SK-N-SH (cell line): ENCODE measurements at regions not wholly inside any gene's neighbourhood (a gene's known extent, or its start where the extent isn't known, plus 50 kb on each side); places are given as distances from the start of the nearest gene placed in this dataset.

Experiments used
- CTCF ChIA-PET: fragments of 300-600, 350-600 bp; formaldehyde crosslinking; extraction: SDS; loops from one replicate; lab custom pipeline; 2021; lab: Yijun Ruan, JAX
- POLR2A ChIA-PET: fragments of 350-600 bp; sonication (Branson Sonifier 250); formaldehyde crosslinking; extraction: SDS; loops from one replicate; lab custom pipeline; 2020; ENCODE audit warnings: antibody characterized with exemption, inconsistent platforms; lab: Yijun Ruan, JAX
- DNase-seq: peaks from one replicate; pipeline ENCODE4 v3.0.0; 2012
- H2AFZ ChIP-seq: fragments of 200-600 bp; sonication (generic); 2 replicates; pipeline ENCODE4 v1.8.1; 2016; ENCODE audit warnings: antibody characterized with exemption, mild to moderate bottlenecking, low read depth
- H3F3A ChIP-seq: fragments of 200-600 bp; sonication (generic); replicated peaks from 2 replicates; pipeline ENCODE3; 2016; ENCODE audit warnings: antibody characterized with exemption, mild to moderate bottlenecking; ENCODE audit not compliant: insufficient read depth
- H3K27ac ChIP-seq, 2 experiments: fragments of 200-500 bp in 1 of 2; fragments of 200-600 bp in 1 of 2; sonication (Bioruptor generic) in 1 of 2; sonication (generic), shearing (Covaris generic) in 1 of 2; 2 replicates each; pipeline versions ENCODE4 v1.5.1 to v1.6.1; 2014 to 2016; ENCODE audit warnings: low read depth in 2 of 2, inconsistent platforms in 1 of 2, low read length in 1 of 2, mild to moderate bottlenecking in 1 of 2, mixed read lengths in 1 of 2
- H3K27me3 ChIP-seq: fragments of 200-600 bp; sonication (generic), shearing (Covaris generic); 2 replicates; pipeline ENCODE4 v1.6.1; 2016; ENCODE audit warnings: mixed run types; ENCODE audit not compliant: insufficient read depth
- H3K36me3 ChIP-seq, 2 experiments: fragments of 200-500 bp in 1 of 2; fragments of 200-600 bp in 1 of 2; sonication (Bioruptor generic) in 1 of 2; sonication (generic) in 1 of 2; replicated peaks in 1 of 2; 2 replicates each; pipeline versions ENCODE3 to v1.5.1; 2014 to 2016; ENCODE audit warnings: low read length in 1 of 2, mild to moderate bottlenecking in 1 of 2; ENCODE audit not compliant: insufficient read depth in 2 of 2, control insufficient read depth in 1 of 2
- H3K4me1 ChIP-seq, 2 experiments: fragments of 200-500 bp in 1 of 2; fragments of 200-600 bp in 1 of 2; sonication (Bioruptor generic) in 1 of 2; sonication (generic), shearing (Covaris generic) in 1 of 2; 2 replicates each; pipeline versions ENCODE4 v1.5.1 to v1.6.1; 2014 to 2016; ENCODE audit warnings: low read depth in 1 of 2, low read length in 1 of 2, mixed run types in 1 of 2; ENCODE audit not compliant: insufficient read depth in 2 of 2, control insufficient read depth in 1 of 2
- H3K4me2 ChIP-seq: fragments of 200-600 bp; sonication (generic), shearing (Covaris generic); 2 replicates; pipeline ENCODE4 v1.6.1; 2017; ENCODE audit warnings: mixed run types
- H3K4me3 ChIP-seq, 2 experiments: fragments of 200-500 bp in 1 of 2; fragments of 200-600 bp in 1 of 2; sonication (Bioruptor generic) in 1 of 2; sonication (generic), shearing (Covaris generic) in 1 of 2; 2 replicates each; pipeline versions ENCODE4 v1.5.1 to v1.8.1; 2014 to 2016; ENCODE audit warnings: low read depth in 2 of 2, inconsistent platforms in 1 of 2, low read length in 1 of 2, mild to moderate bottlenecking in 1 of 2, mixed read lengths in 1 of 2, moderate library complexity in 1 of 2
- H3K79me2 ChIP-seq: fragments of 200-600 bp; sonication (generic); 2 replicates; pipeline ENCODE4 v1.8.1; 2017; ENCODE audit warnings: mild to moderate bottlenecking; ENCODE audit not compliant: insufficient read depth
- H3K9ac ChIP-seq: fragments of 200-600 bp; sonication (generic); 2 replicates; pipeline ENCODE4 v1.6.1; 2017; ENCODE audit warnings: mixed run types
- H3K9me2 ChIP-seq: fragments of 200-600 bp; sonication (generic); 2 replicates; pipeline ENCODE4 v1.6.1; 2017; ENCODE audit warnings: mixed run types
- H3K9me3 ChIP-seq: fragments of 200-600 bp; sonication (generic); 2 replicates; pipeline ENCODE4 v1.6.1; 2017; ENCODE audit warnings: mixed run types, mild to moderate bottlenecking, moderate library complexity
- H4K20me1 ChIP-seq: fragments of 200-600 bp; sonication (generic); 2 replicates; pipeline ENCODE4 v1.6.1; 2017; ENCODE audit warnings: mild to moderate bottlenecking, mixed run types; ENCODE audit not compliant: insufficient read depth
- CHD2 ChIP-seq: fragments of 150-350 bp; IDR thresholded peaks from 2 replicates; pipeline ENCODE4 v1.6.1; 2018; ENCODE audit warnings: low read length; ENCODE audit not compliant: partially characterized antibody
- CTCF ChIP-seq: fragments of 200-600 bp; sonication (generic); IDR thresholded peaks from 2 replicates; pipeline ENCODE4 v1.6.1; 2017; ENCODE audit warnings: antibody characterized with exemption, mild to moderate bottlenecking, moderate library complexity
- ELF1 ChIP-seq: IDR thresholded peaks from 2 replicates; pipeline ENCODE4 v1.4.0; 2012
- EP300 ChIP-seq, 2 experiments: IDR thresholded peaks; 2 replicates each; pipeline versions ENCODE4 v1.4.0 to v1.6.1; 2012; ENCODE audit warnings: borderline replicate concordance in 1 of 2, low read depth in 1 of 2, low read length in 1 of 2
- EZH2phosphoT487 ChIP-seq: fragments of 200-600 bp; sonication (generic); IDR thresholded peaks from 2 replicates; pipeline ENCODE4 v1.6.1; 2017; ENCODE audit warnings: low read depth, mixed run types, mild to moderate bottlenecking, antibody characterized with exemption, moderate library complexity, borderline replicate concordance
- FOXJ3 ChIP-seq: sonication (generic); formaldehyde crosslinking; IDR thresholded peaks from 2 replicates; pipeline ENCODE4 v1.5.1; 2020; ENCODE audit warnings: mild to moderate bottlenecking, missing genetic modification reagents
- FOXM1 ChIP-seq: IDR thresholded peaks from 2 replicates; pipeline ENCODE4 v1.4.0; 2012; ENCODE audit warnings: low read depth, mild to moderate bottlenecking
- GABPA ChIP-seq: IDR thresholded peaks from 2 replicates; pipeline ENCODE4 v1.4.0; 2012; ENCODE audit warnings: low read depth, mild to moderate bottlenecking
- IRF3 ChIP-seq: fragments of 150-350 bp; IDR thresholded peaks from 2 replicates; pipeline ENCODE4 v1.6.1; 2016; ENCODE audit warnings: mild to moderate bottlenecking, low read depth, low read length
- JUND ChIP-seq: IDR thresholded peaks from 2 replicates; pipeline ENCODE4 v1.4.0; 2012
- MEF2A ChIP-seq: IDR thresholded peaks from 2 replicates; pipeline ENCODE4 v1.4.0; 2012; ENCODE audit warnings: low read depth, borderline replicate concordance
- MXI1 ChIP-seq: IDR thresholded peaks from 2 replicates; pipeline ENCODE4 v1.6.1; 2012; ENCODE audit warnings: mild to moderate bottlenecking, low read depth, low read length, improper control_type of control experiment
- NFIC ChIP-seq: IDR thresholded peaks from 2 replicates; pipeline ENCODE4 v1.4.0; 2012; ENCODE audit warnings: borderline replicate concordance
- NRF1 ChIP-seq: IDR thresholded peaks from 2 replicates; pipeline ENCODE4 v1.6.1; 2012; ENCODE audit warnings: low read depth, mild to moderate bottlenecking, low read length
- POLR2AphosphoS5 ChIP-seq: IDR thresholded peaks from 2 replicates; pipeline ENCODE4 v1.6.1; 2012; ENCODE audit warnings: low read depth, low read length
- RAD21 ChIP-seq: IDR thresholded peaks from 2 replicates; pipeline ENCODE4 v1.6.1; 2012; ENCODE audit warnings: mild to moderate bottlenecking, low read length
- REST ChIP-seq: IDR thresholded peaks from 2 replicates; pipeline ENCODE4 v1.6.1; 2012; ENCODE audit warnings: mild to moderate bottlenecking, low read depth, low read length, moderate library complexity
- RFX5 ChIP-seq: IDR thresholded peaks from 2 replicates; pipeline ENCODE4 v1.6.1; 2012; ENCODE audit warnings: mild to moderate bottlenecking, improper control_type of control experiment, low read length
- SMC3 ChIP-seq: IDR thresholded peaks from 2 replicates; pipeline ENCODE4 v1.6.1; 2012; ENCODE audit warnings: low read depth, low read length, improper control_type of control experiment
- TCF12 ChIP-seq: IDR thresholded peaks from 2 replicates; pipeline ENCODE4 v1.4.0; 2012
- TEAD4 ChIP-seq: IDR thresholded peaks from 2 replicates; pipeline ENCODE4 v1.4.0; 2012; ENCODE audit warnings: mild to moderate bottlenecking, borderline replicate concordance; ENCODE audit not compliant: insufficient read depth
- USF1 ChIP-seq: IDR thresholded peaks from 2 replicates; pipeline ENCODE4 v1.4.0; 2012; ENCODE audit warnings: low read depth, borderline replicate concordance
- WGBS: methylation state at CpG from one replicate; pipeline ENCODE4 v1.1.6; 2017; ENCODE audit warnings: low lambda C conversion rate; 5-methylcytosine and 5-hydroxymethylcytosine counted together

GRCh38 chr13:33721724-33722123 is 96.2 kb upstream of the RFC3 start (continued):
- TF ChIP-seq MEF2A (0 out of 2 replicates have a peak, but pooled peaks have one; percentile 13), REST (no peak), USF1 (no peak), ELF1 (0 out of 2 replicates have a peak, but pooled peaks have one; percentile 37), FOXJ3 (CRISPR knock-in tag) (no peak), EP300 (IDR thresholded peaks at IDR 0.05; ENCODE audit: borderline replicate concordance in 1 of 2, low read depth in 1 of 2, low read length in 1 of 2) (peak in 1 of 2 experiments; percentile 48; a peak in 1 of 4 replicates)

- Histone ChIP-seq H2AFZ (peak overlapping the region; percentile 56), H3K9me3 (no peaks in the 10 kb centered on the region), H3K9me2 (no peaks in the 10 kb centered on the region), H3K79me2 (no peaks in the 10 kb centered on the region), H4K20me1 (no peaks in the 10 kb centered on the region), H3K4me1 (peaks cover 5 to 19% of the 10 kb centered on the region in 2 experiments; a peak in 3 of 4 replicates), H3F3A (peaks cover 22% of the 10 kb centered on the region), H3K27ac (peak overlapping the region; percentile 68 to 86), H3K4me3 (no peak overlapping the region; a peak in 1 of 4 replicates), H3K36me3 (no peaks in the 10 kb centered on the region), H3K27me3 (no peaks in the 10 kb centered on the region), H3K4me2 (peak overlapping the region; percentile 41; the same call in 1 of the 2 replicates), H3K9ac (peak overlapping the region; percentile 36)
- ChIA-PET CTCF (interaction anchor here (0.8 to 3.1 kb wide), 7 partner anchors 11 to 1071 kb away, joined by 3 to 21 read pairs (median 3); no protein-coding TSS in a partner anchor), POLR2A (no interaction called here)
- no peak for DNase-seq
- TF ChIP-seq RFX5 (no peak), MEF2A (no peak), USF1 (no peak), TCF12 (no peak), CTCF (no peak), EP300 (IDR thresholded peaks at IDR 0.05; ENCODE audit: borderline replicate concordance in 1 of 2, low read depth in 1 of 2, low read length in 1 of 2) (no peak), POLR2AphosphoS5 (no peak), EZH2phosphoT487 (no peak), FOXM1 (no peak), MXI1 (no peak), GABPA (no peak), SMC3 (no peak), CHD2 (no peak), NFIC (no peak), ELF1 (no peak), IRF3 (no peak), NRF1 (no peak), JUND (no peak), RAD21 (no peak), TEAD4 (no peak)
- 31% methylated on average over 3 of the region's 3 CpGs for WGBS
Observed at GRCh38 chr13:33722216-33722915, 95.6 kb upstream of the RFC3 start.
